ENCODE measurements at regions not wholly inside any gene's neighbourhood (a gene's known extent, or its start where the extent isn't known, plus 50 kb on each side); places are given as distances from the start of the nearest gene placed in this dataset.

DNA sequence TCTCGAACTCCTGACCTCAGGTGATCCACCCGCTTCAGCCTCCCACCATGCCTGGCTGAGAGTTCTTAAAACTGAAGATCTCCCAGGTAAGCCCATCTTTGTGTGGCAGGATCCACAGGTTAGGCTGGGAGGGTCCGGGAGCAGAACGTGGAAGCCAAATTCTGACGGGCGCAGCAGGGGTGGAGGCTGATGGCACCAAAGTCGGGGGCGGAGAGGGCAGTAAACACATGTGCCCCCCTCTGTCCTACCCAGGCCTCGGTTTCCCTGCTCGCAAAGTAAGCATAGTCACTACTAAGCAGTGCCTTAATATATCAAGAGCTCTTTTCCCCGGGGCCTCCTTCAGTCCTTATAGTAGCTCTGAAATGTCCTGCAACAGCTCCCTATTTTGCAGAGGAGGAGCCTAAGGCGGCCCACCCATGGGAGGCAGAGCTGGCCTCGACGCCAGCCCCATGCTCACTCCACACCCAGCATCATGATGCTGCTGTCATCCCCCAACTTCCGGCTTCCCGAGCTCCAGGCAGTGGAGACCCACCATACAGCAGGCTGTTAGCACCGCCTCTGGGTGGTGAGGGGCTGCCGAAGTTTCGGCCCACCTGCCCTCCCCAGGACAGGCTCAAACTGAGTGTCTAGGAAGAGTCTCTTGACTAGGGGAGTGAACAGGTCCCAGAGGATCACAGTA is 230.0 kb downstream of the CTTN start:
- TF ChIP-seq POLR2A (IDR thresholded peaks at IDR 0.05; ENCODE audit: low read length) (no peak), GATA1 (IDR thresholded peaks at IDR 0.05; ENCODE audit: low read depth, low read length) (no peak)

Data from erythroblast (primary cell).